HL-60 (cell line): ENCODE measurements at regions not wholly inside any gene's neighbourhood (a gene's known extent, or its start where the extent isn't known, plus 50 kb on each side); places are given as distances from the start of the nearest gene placed in this dataset.

Experiments used
- DNase-seq, 2 experiments: peaks; one replicate each; pipeline ENCODE4 v3.0.0-alpha.2; 2010 to 2020; ENCODE audit warnings: low read depth in 1 of 2, low spot score in 1 of 2
- H3K27ac ChIP-seq: fragments of 250-450 bp; sonication (Bioruptor Pico); replicated peaks from 2 replicates; pipeline ENCODE4 v1.5.1; 2020; ENCODE audit warnings: mild to moderate bottlenecking, moderate library complexity
- H3K27me3 ChIP-seq: fragments of 250-450 bp; sonication (Bioruptor Pico); 2 replicates; pipeline ENCODE4 v1.5.1; 2021; ENCODE audit warnings: mild to moderate bottlenecking, moderate library complexity; ENCODE audit not compliant: insufficient read depth, poor library complexity, severe bottlenecking
- H3K4me3 ChIP-seq: replicated peaks from 2 replicates; pipeline ENCODE4 v1.5.1; 2011; ENCODE audit warnings: mild to moderate bottlenecking, control low read depth, low read length; ENCODE audit not compliant: insufficient read depth
- CTCF ChIP-seq: IDR thresholded peaks from one replicate; pipeline ENCODE4 v1.5.1; 2011; ENCODE audit warnings: low read length, control low read depth, inconsistent platforms; ENCODE audit not compliant: insufficient read depth
- GABPA ChIP-seq: IDR thresholded peaks from 2 replicates; pipeline ENCODE4 v1.6.1; 2012; ENCODE audit warnings: low read depth
- POLR2AphosphoS5 ChIP-seq: IDR thresholded peaks from 2 replicates; pipeline ENCODE4 v1.6.1; 2012; ENCODE audit warnings: low read depth
- SPI1 ChIP-seq: IDR thresholded peaks from 2 replicates; pipeline ENCODE4 v1.6.1; 2012; ENCODE audit warnings: low read depth, mild to moderate bottlenecking, borderline replicate concordance
- TF ChIP-seq, protein P1 (sequence below): IDR thresholded peaks from 2 replicates; pipeline ENCODE4 v1.6.1; 2012; ENCODE audit warnings: low read depth; ENCODE audit not compliant: insufficient replicate concordance

- no peak for DNase-seq
- Histone ChIP-seq H3K27me3 (no peaks in the 10 kb centered on the region), H3K27ac (no peak overlapping the region), H3K4me3 (no peak overlapping the region)
- no peak for TF ChIP-seq SPI1
- TF ChIP-seq POLR2AphosphoS5, result no peak
- TF ChIP-seq CTCF, result no peak
- TF ChIP-seq, protein P1, sequence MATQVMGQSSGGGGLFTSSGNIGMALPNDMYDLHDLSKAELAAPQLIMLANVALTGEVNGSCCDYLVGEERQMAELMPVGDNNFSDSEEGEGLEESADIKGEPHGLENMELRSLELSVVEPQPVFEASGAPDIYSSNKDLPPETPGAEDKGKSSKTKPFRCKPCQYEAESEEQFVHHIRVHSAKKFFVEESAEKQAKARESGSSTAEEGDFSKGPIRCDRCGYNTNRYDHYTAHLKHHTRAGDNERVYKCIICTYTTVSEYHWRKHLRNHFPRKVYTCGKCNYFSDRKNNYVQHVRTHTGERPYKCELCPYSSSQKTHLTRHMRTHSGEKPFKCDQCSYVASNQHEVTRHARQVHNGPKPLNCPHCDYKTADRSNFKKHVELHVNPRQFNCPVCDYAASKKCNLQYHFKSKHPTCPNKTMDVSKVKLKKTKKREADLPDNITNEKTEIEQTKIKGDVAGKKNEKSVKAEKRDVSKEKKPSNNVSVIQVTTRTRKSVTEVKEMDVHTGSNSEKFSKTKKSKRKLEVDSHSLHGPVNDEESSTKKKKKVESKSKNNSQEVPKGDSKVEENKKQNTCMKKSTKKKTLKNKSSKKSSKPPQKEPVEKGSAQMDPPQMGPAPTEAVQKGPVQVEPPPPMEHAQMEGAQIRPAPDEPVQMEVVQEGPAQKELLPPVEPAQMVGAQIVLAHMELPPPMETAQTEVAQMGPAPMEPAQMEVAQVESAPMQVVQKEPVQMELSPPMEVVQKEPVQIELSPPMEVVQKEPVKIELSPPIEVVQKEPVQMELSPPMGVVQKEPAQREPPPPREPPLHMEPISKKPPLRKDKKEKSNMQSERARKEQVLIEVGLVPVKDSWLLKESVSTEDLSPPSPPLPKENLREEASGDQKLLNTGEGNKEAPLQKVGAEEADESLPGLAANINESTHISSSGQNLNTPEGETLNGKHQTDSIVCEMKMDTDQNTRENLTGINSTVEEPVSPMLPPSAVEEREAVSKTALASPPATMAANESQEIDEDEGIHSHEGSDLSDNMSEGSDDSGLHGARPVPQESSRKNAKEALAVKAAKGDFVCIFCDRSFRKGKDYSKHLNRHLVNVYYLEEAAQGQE, result no peak
- TF ChIP-seq GABPA, result no peak
These were observed 139.4 kb upstream of the RAB4A start for GRCh38 chr1:229131243-229132105.

DNA sequence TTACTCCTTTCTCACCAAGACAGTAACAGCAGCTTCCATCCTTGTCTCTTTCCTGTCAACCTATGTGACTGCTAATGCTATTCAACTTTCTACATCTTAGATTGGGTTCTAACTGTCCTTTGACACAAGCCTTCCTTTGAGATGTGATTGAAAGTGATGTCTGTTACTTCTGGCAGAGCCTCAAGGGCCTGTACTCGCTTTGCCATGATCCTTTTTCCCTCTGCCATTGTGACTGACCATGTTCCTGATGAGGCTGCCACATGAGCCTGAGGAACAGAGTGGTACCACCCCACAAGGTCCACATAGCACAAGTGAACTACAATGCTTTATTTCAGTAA is 138.8 kb upstream of the RAB4A start:
- Histone ChIP-seq H3K4me3 (no peak overlapping the region), H3K27ac (no peak overlapping the region), H3K27me3 (no peaks in the 10 kb centered on the region)
- no peak for DNase-seq
- no peak for TF ChIP-seq SPI1
- no peak for TF ChIP-seq POLR2AphosphoS5
- TF ChIP-seq, protein P1, result no peak
- no peak for TF ChIP-seq CTCF
- no peak for TF ChIP-seq GABPA

GRCh38 chr1:229132706-229133105 is 138.2 kb upstream of the RAB4A start:
- Histone ChIP-seq H3K27ac (no peak overlapping the region), H3K4me3 (no peak overlapping the region), H3K27me3 (no peaks in the 10 kb centered on the region)
- DNase-seq, result no peak
- TF ChIP-seq, protein P1, result no peak
- TF ChIP-seq GABPA (no peak), SPI1 (no peak)
